ENCODE measurements at regions not wholly inside any gene's neighbourhood (a gene's known extent, or its start where the extent isn't known, plus 50 kb on each side); places are given as distances from the start of the nearest gene placed in this dataset.

GRCh38 chr13:73272831-73273230 lies 214.0 kb downstream of the KLF5 start:
- Histone ChIP-seq H3K4me3 (no peak overlapping the region), H3K9me3 (no peaks in the 10 kb centered on the region), H3K36me3 (no peaks in the 10 kb centered on the region), H3K27me3 (no peaks in the 10 kb centered on the region), H3K4me1 (ENCODE audit: insufficient read depth) (no peaks in the 10 kb centered on the region), H3K27ac (no peak overlapping the region)
- DNase-seq = no peak
- WGBS, 3 donors = 89 to 99% (median 98%) methylated on average over 1 of the region's 1 CpG
- intact Hi-C loops (cut with DNase I) = no loop called here
- no peak for TF ChIP-seq POLR2A (IDR thresholded peaks at IDR 0.05)
- TF ChIP-seq EP300 (IDR thresholded peaks at IDR 0.05) = no peak
- no peak for TF ChIP-seq CTCF (IDR thresholded peaks at IDR 0.05)

- no peak for TF ChIP-seq EP300 (IDR thresholded peaks at IDR 0.05)
These were observed 209.5 kb downstream of the KLF5 start for GRCh38 chr13:73268306-73268705.

GRCh38 chr13:73266640-73267180 lies 207.9 kb downstream of the KLF5 start:
- no peaks in the 10 kb centered on the region for H3K4me1 ChIP-seq (ENCODE audit: insufficient read depth)
- no peaks in the 10 kb centered on the region for H3K27me3 ChIP-seq
- TF ChIP-seq EP300 (IDR thresholded peaks at IDR 0.05) = no peak
- TF ChIP-seq POLR2A (IDR thresholded peaks at IDR 0.05) = no peak
- TF ChIP-seq CTCF (IDR thresholded peaks at IDR 0.05) = no peak
- no peak overlapping the region for H3K4me3 ChIP-seq
- intact Hi-C loops (cut with DNase I) = no loop called here
- no peak overlapping the region for H3K27ac ChIP-seq
- whole genome bisulfite sequencing, 3 donors = 76 to 82% (median 80%) methylated on average over 3 of the region's 3 CpGs
- H3K9me3 ChIP-seq = no peaks in the 10 kb centered on the region
- H3K36me3 ChIP-seq = no peaks in the 10 kb centered on the region
- no peak for DNase-seq

More at GRCh38 chr13:73268306-73268705, 209.5 kb downstream of the KLF5 start:
- H3K27me3 ChIP-seq = no peaks in the 10 kb centered on the region
- H3K36me3 ChIP-seq = no peaks in the 10 kb centered on the region
- WGBS, 3 donors = 76 to 80% (median 80%) methylated on average over 1 of the region's 1 CpG
- no peak overlapping the region for H3K27ac ChIP-seq
- intact Hi-C loops (cut with DNase I) = no loop called here
- no peak overlapping the region for H3K4me3 ChIP-seq
- DNase-seq = no peak
- no peaks in the 10 kb centered on the region for H3K9me3 ChIP-seq
- no peaks in the 10 kb centered on the region for H3K4me1 ChIP-seq (ENCODE audit: insufficient read depth)

- intact Hi-C loops (cut with DNase I) = no loop called here
- WGBS, 3 donors = 65 to 89% (median 76%) methylated on average over 5 of the region's 5 CpGs
- H3K36me3 ChIP-seq = no peaks in the 10 kb centered on the region
- no peak overlapping the region for H3K4me3 ChIP-seq
- no peaks in the 10 kb centered on the region for H3K27me3 ChIP-seq
- no peaks in the 10 kb centered on the region for H3K9me3 ChIP-seq
- H3K27ac ChIP-seq = no peak overlapping the region
- peaks cover 1% of the 10 kb centered on the region for H3K4me1 ChIP-seq (ENCODE audit: insufficient read depth)
- TF ChIP-seq EP300 (IDR thresholded peaks at IDR 0.05) = no peak
- no peak for TF ChIP-seq POLR2A (IDR thresholded peaks at IDR 0.05)
- TF ChIP-seq CTCF (IDR thresholded peaks at IDR 0.05) = no peak
- DNase-seq = no peak
These were observed 204.2 kb downstream of the KLF5 start for GRCh38 chr13:73262862-73263627.

- 60 to 64% (median 60%) methylated on average over 4 of the region's 4 CpGs for WGBS, 3 donors
These were observed 203.0 kb downstream of the KLF5 start for GRCh38 chr13:73261739-73262216.

More at GRCh38 chr13:73261739-73262216, 203.0 kb downstream of the KLF5 start:
- intact Hi-C loops (cut with DNase I) = no loop called here
- no peak overlapping the region for H3K27ac ChIP-seq
- TF ChIP-seq EP300 (IDR thresholded peaks at IDR 0.05) (no peak), CTCF (IDR thresholded peaks at IDR 0.05) (no peak), POLR2A (IDR thresholded peaks at IDR 0.05) (no peak)
- H3K27me3 ChIP-seq = no peaks in the 10 kb centered on the region
- no peaks in the 10 kb centered on the region for H3K36me3 ChIP-seq
- no peaks in the 10 kb centered on the region for H3K9me3 ChIP-seq
- no peak for DNase-seq
- H3K4me1 ChIP-seq (ENCODE audit: insufficient read depth) = peaks cover 1% of the 10 kb centered on the region
- no peak overlapping the region for H3K4me3 ChIP-seq

All from ovary (tissue), 7 donors.